Hepatocyte (in vitro differentiated cells): ENCODE measurements at regions not wholly inside any gene's neighbourhood (a gene's known extent, or its start where the extent isn't known, plus 50 kb on each side); places are given as distances from the start of the nearest gene placed in this dataset.

ENCODE experiments used
- DNase-seq: peaks from one replicate; pipeline ENCODE4 v3.0.0-alpha.2; 2016; ENCODE audit warnings: low spot score
- H2AFZ ChIP-seq: fragments of 200-600 bp; sonication (generic); 2 replicates; pipeline ENCODE4 v1.6.0; 2016; ENCODE audit warnings: antibody characterized with exemption, mild to moderate bottlenecking
- H3K27ac ChIP-seq: fragments of 200-600 bp; sonication (generic); 2 replicates; pipeline ENCODE4 v1.5.1; 2016; ENCODE audit warnings: mild to moderate bottlenecking
- H3K27me3 ChIP-seq: fragments of 200-600 bp; sonication (generic); 2 replicates; pipeline ENCODE4 v1.6.1; 2016
- H3K36me3 ChIP-seq: fragments of 200-600 bp; sonication (generic); replicated peaks from 2 replicates; pipeline ENCODE4 v1.5.1; 2016; ENCODE audit warnings: low read depth; ENCODE audit not compliant: insufficient read depth
- H3K4me1 ChIP-seq: fragments of 200-600 bp; sonication (generic); 2 replicates; pipeline ENCODE4 v1.5.1; 2016; ENCODE audit warnings: mild to moderate bottlenecking, moderate library complexity; ENCODE audit not compliant: insufficient read depth
- H3K4me2 ChIP-seq: fragments of 200-600 bp; sonication (generic); 2 replicates; pipeline ENCODE4 v1.6.0; 2016
- H3K4me3 ChIP-seq: fragments of 200-600 bp; sonication (generic); 2 replicates; pipeline ENCODE4 v1.5.1; 2016; ENCODE audit warnings: mild to moderate bottlenecking
- H3K79me2 ChIP-seq: fragments of 200-600 bp; sonication (generic); 2 replicates; pipeline ENCODE4 v1.6.0; 2017; ENCODE audit warnings: mild to moderate bottlenecking
- H3K9me2 ChIP-seq: fragments of 200-600 bp; sonication (generic); replicated peaks from 2 replicates; pipeline ENCODE4 v1.6.0; 2017; ENCODE audit warnings: mild to moderate bottlenecking; ENCODE audit not compliant: insufficient read depth
- H3K9me3 ChIP-seq: fragments of 200-600 bp; sonication (generic); 2 replicates; pipeline ENCODE4 v1.5.1; 2016; ENCODE audit warnings: low read depth, mild to moderate bottlenecking
- H4K20me1 ChIP-seq: fragments of 200-600 bp; sonication (generic); 2 replicates; pipeline ENCODE4 v1.6.0; 2016; ENCODE audit warnings: mild to moderate bottlenecking; ENCODE audit not compliant: insufficient read depth, poor library complexity, severe bottlenecking
- EZH2 ChIP-seq: fragments of 200-600 bp; sonication (generic); IDR thresholded peaks from 2 replicates; pipeline ENCODE4 v1.6.1; 2016; ENCODE audit warnings: antibody characterized with exemption, mild to moderate bottlenecking, borderline replicate concordance
- EZH2phosphoT487 ChIP-seq: fragments of 200-600 bp; sonication (generic); IDR thresholded peaks from one replicate; pipeline ENCODE4 v1.6.1; 2018; ENCODE audit warnings: antibody characterized with exemption, mild to moderate bottlenecking, low read depth, moderate library complexity; ENCODE audit not compliant: unreplicated experiment, severe bottlenecking
- WGBS: methylation state at CpG from one replicate; pipeline ENCODE4 v1.1.6; 2016; ENCODE audit warnings: low lambda C conversion rate; ENCODE audit errors: missing lambda C conversion rate; 5-methylcytosine and 5-hydroxymethylcytosine counted together
- TF ChIP-seq, protein P1 (sequence below): fragments of 200-600 bp; sonication (generic); IDR thresholded peaks from 2 replicates; pipeline ENCODE4 v1.5.1; 2016; ENCODE audit warnings: antibody characterized with exemption, mild to moderate bottlenecking; ENCODE audit not compliant: poor library complexity

DNA sequence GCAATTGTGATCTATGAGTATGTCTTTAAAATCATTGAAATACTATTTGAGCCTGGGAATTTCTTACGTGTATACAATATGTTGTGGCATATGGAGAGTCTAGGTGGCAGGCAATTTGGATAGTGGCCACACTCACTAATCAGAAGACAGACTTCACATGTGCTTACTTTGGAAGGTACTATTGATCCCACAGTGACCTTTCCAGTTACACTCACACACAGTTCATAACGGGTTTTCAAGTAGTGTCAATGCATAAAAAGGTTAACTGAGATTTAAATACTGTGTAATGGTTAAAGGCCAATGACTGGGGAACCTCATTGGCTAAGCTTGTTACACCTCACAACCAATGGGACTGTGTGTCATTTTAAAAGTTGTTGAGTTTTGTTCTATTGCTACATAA is 783.2 kb downstream of the RPA4 start:
- H3K9me3 ChIP-seq = no peaks in the 10 kb centered on the region
- TF ChIP-seq, protein P1, sequence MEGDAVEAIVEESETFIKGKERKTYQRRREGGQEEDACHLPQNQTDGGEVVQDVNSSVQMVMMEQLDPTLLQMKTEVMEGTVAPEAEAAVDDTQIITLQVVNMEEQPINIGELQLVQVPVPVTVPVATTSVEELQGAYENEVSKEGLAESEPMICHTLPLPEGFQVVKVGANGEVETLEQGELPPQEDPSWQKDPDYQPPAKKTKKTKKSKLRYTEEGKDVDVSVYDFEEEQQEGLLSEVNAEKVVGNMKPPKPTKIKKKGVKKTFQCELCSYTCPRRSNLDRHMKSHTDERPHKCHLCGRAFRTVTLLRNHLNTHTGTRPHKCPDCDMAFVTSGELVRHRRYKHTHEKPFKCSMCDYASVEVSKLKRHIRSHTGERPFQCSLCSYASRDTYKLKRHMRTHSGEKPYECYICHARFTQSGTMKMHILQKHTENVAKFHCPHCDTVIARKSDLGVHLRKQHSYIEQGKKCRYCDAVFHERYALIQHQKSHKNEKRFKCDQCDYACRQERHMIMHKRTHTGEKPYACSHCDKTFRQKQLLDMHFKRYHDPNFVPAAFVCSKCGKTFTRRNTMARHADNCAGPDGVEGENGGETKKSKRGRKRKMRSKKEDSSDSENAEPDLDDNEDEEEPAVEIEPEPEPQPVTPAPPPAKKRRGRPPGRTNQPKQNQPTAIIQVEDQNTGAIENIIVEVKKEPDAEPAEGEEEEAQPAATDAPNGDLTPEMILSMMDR = no peak
- TF ChIP-seq EZH2phosphoT487 (no peak), EZH2 (no peak)
- no peaks in the 10 kb centered on the region for H3K27me3 ChIP-seq
- DNase-seq = no peak
- H3K4me1 ChIP-seq = no peaks in the 10 kb centered on the region
- H3K79me2 ChIP-seq = no peaks in the 10 kb centered on the region
- no peak overlapping the region for H2AFZ ChIP-seq
- no peak overlapping the region for H3K4me3 ChIP-seq
- H3K36me3 ChIP-seq = no peaks in the 10 kb centered on the region
- H3K27ac ChIP-seq = no peak overlapping the region
- H3K4me2 ChIP-seq = no peak overlapping the region
- H4K20me1 ChIP-seq = no peaks in the 10 kb centered on the region
- H3K9me2 ChIP-seq = no peaks in the 10 kb centered on the region
- WGBS = 86% methylated on average over 2 of the region's 2 CpGs

DNA sequence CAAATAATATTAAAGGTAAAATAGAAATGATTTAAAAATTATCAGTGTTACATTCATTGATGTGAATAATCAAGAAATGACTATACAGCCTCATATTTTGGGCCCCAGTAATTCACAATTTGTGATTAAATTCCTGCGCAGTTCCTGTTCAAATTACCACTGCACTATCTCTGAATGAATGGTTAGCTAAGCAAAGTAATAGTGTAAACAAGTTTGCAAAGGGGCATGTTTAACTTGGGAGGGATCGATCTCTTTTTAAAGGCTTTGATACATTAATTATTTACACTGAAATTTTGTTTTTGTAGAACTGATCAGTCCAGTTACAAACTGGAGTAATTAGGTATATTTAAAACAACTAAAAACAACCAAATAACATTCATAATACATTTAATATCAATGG is 784.4 kb downstream of the RPA4 start:
- WGBS = 66% methylated on average over 2 of the region's 2 CpGs

DNA sequence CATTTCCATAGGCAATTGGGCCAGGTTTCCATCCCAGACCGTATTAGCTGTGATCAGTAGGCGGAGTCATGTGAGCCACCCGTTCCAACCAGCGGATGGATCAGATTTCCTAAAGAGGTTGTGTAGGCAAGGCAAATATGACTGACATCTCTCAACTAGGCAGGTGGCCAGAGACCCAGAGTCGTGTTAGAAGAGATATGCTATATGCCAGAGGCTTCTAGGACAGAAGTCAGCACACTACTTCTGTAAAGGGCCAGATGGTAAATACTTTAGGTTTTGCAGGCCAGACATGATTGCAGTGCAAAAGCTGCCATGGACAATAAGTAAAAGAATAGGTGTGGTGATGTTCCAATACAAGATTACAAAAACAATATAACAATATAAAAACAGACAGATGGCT is 788.4 kb downstream of the RPA4 start:
- Histone ChIP-seq H4K20me1 (no peaks in the 10 kb centered on the region), H3K36me3 (no peaks in the 10 kb centered on the region), H2AFZ (peak overlapping the region; percentile 19), H3K4me1 (no peaks in the 10 kb centered on the region), H3K27me3 (no peaks in the 10 kb centered on the region), H3K9me2 (no peaks in the 10 kb centered on the region), H3K4me2 (no peak overlapping the region), H3K4me3 (no peak overlapping the region), H3K27ac (no peak overlapping the region), H3K9me3 (no peaks in the 10 kb centered on the region), H3K79me2 (no peaks in the 10 kb centered on the region)
- TF ChIP-seq, protein P1 = no peak
- TF ChIP-seq EZH2phosphoT487 = no peak
- no peak for TF ChIP-seq EZH2
- WGBS = 85% methylated on average over 5 of the region's 5 CpGs
- DNase-seq = no peak

More for the DNA sequence above, 784.4 kb downstream of the RPA4 start:
- no peaks in the 10 kb centered on the region for H3K36me3 ChIP-seq
- no peak overlapping the region for H3K4me2 ChIP-seq
- H3K4me1 ChIP-seq = no peaks in the 10 kb centered on the region
- no peaks in the 10 kb centered on the region for H3K27me3 ChIP-seq
- TF ChIP-seq, protein P1 = no peak
- TF ChIP-seq EZH2phosphoT487 (no peak), EZH2 (no peak)
- no peaks in the 10 kb centered on the region for H3K9me2 ChIP-seq
- H4K20me1 ChIP-seq = no peaks in the 10 kb centered on the region
- no peaks in the 10 kb centered on the region for H3K9me3 ChIP-seq
- H3K79me2 ChIP-seq = no peaks in the 10 kb centered on the region
- H2AFZ ChIP-seq = no peak overlapping the region
- no peak overlapping the region for H3K4me3 ChIP-seq
- no peak for DNase-seq
- H3K27ac ChIP-seq = no peak overlapping the region

DNA sequence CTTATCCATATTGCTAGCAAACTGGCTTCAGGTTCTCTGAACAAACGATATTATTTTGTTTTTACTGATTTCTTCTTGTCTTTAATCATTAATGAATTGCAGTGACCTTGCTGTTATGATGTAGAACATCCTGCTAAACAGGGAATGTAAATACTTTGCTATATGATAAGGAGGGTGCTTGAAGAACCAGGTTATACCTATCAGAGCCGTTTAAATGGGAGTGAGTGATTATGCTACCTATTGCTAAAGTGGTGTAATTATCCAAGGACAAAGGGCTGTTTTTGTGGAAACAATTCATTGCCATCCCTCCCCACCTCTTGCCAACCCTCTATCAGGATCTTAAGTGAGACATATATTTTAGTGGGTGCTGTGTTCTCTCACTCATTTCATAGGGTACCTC is 788.9 kb downstream of the RPA4 start:
- peak; percentile 5 for DNase-seq
- H3K36me3 ChIP-seq = no peaks in the 10 kb centered on the region
- TF ChIP-seq EZH2 (no peak), EZH2phosphoT487 (no peak)
- H3K4me2 ChIP-seq = no peak overlapping the region
- no peaks in the 10 kb centered on the region for H3K4me1 ChIP-seq
- H2AFZ ChIP-seq = peak overlapping the region; percentile 19
- no peaks in the 10 kb centered on the region for H3K79me2 ChIP-seq
- no peaks in the 10 kb centered on the region for H3K9me2 ChIP-seq
- H4K20me1 ChIP-seq = no peaks in the 10 kb centered on the region
- H3K27ac ChIP-seq = peak overlapping the region; percentile 24
- WGBS = 47% methylated on average over 2 of the region's 2 CpGs
- no peak overlapping the region for H3K4me3 ChIP-seq
- H3K27me3 ChIP-seq = no peaks in the 10 kb centered on the region
- no peaks in the 10 kb centered on the region for H3K9me3 ChIP-seq
